Coronary artery (tissue), 2 donors: ENCODE measurements at regions not wholly inside any gene's neighbourhood (a gene's known extent, or its start where the extent isn't known, plus 50 kb on each side); places are given as distances from the start of the nearest gene placed in this dataset.

Source experiments
- DNase-seq: peaks from one replicate; pipeline ENCODE4 v3.0.0-alpha.2; 2017; ENCODE audit warnings: low spot score
- H3K27ac ChIP-seq, 2 donors: fragments of 200-600 bp; sonication (generic); one replicate each; pipeline ENCODE4 v1.5.1; 2016 to 2019
- H3K4me3 ChIP-seq: fragments of 200-600 bp; sonication (generic); 2 replicates; pipeline ENCODE4 v1.5.1; 2016; ENCODE audit warnings: mild to moderate bottlenecking, moderate library complexity
- CTCF ChIP-seq: fragments of 200-600 bp; sonication (generic); IDR thresholded peaks from one replicate; pipeline ENCODE4 v1.5.1; 2019; ENCODE audit warnings: antibody characterized with exemption

- TF ChIP-seq CTCF = no peak
- DNase-seq = no peak
- H3K4me3 ChIP-seq = no peak overlapping the region
- H3K27ac ChIP-seq = no peak overlapping the region
Observed at GRCh38 chr16:5466551-5466950, 369.0 kb upstream of the EEF2KMT start.

GRCh38 chr16:5465714-5466113 is 368.1 kb upstream of the EEF2KMT start:
- no peak for DNase-seq
- Histone ChIP-seq H3K27ac (no peak overlapping the region), H3K4me3 (no peak overlapping the region)
- TF ChIP-seq CTCF = no peak

GRCh38 chr16:5463820-5464219 is 366.2 kb upstream of the EEF2KMT start:
- no peak for DNase-seq
- no peak overlapping the region for H3K4me3 ChIP-seq
- no peak for TF ChIP-seq CTCF
- no peak overlapping the region for H3K27ac ChIP-seq

- DNase-seq = no peak
- Histone ChIP-seq H3K4me3 (no peak overlapping the region), H3K27ac (no peak overlapping the region)
- TF ChIP-seq CTCF = no peak
Observed at GRCh38 chr16:5461574-5461973, 364.0 kb upstream of the EEF2KMT start.

GRCh38 chr16:5461141-5461540 is 363.5 kb upstream of the EEF2KMT start:
- Histone ChIP-seq H3K27ac (no peak overlapping the region), H3K4me3 (no peak overlapping the region)
- DNase-seq = no peak
- TF ChIP-seq CTCF = no peak

GRCh38 chr16:5460701-5461100 is 363.1 kb upstream of the EEF2KMT start:
- Histone ChIP-seq H3K4me3 (no peak overlapping the region), H3K27ac (no peak overlapping the region)
- DNase-seq = no peak
- no peak for TF ChIP-seq CTCF

GRCh38 chr16:5459863-5460262 is 362.3 kb upstream of the EEF2KMT start:
- H3K27ac ChIP-seq = no peak overlapping the region
- no peak for DNase-seq
- TF ChIP-seq CTCF = no peak
- no peak overlapping the region for H3K4me3 ChIP-seq
